Left lung (tissue), 4 donors: ENCODE measurements at regions not wholly inside any gene's neighbourhood (a gene's known extent, or its start where the extent isn't known, plus 50 kb on each side); places are given as distances from the start of the nearest gene placed in this dataset.

Experiments
- ATAC-seq: fragments of 200-7000 bp; cut with Tn5 transposase; one replicate; pipeline ENCODE4 v1.9.1; 2020; ENCODE audit warnings: moderate library complexity
- DNase-seq, 4 donors: peaks; one replicate each; pipeline ENCODE4 v3.0.0-alpha.2; 2013 to 2020
- H3K27ac ChIP-seq, 2 donors: fragments of 200-600 bp; sonication (generic) in 1 of 2; one replicate each; pipeline versions ENCODE4 v1.5.0 to v1.8.0; 2020 to 2021
- H3K27me3 ChIP-seq, 2 donors: fragments of 200-600 bp; sonication (generic) in 1 of 2; one replicate each; pipeline versions ENCODE4 v1.5.0 to v1.8.0; 2020 to 2021
- H3K36me3 ChIP-seq, 2 donors: fragments of 200-600 bp; sonication (generic) in 1 of 2; one replicate each; pipeline versions ENCODE4 v1.5.0 to v1.8.0; 2020 to 2021
- H3K4me1 ChIP-seq, 2 donors: fragments of 200-600 bp; one replicate each; pipeline ENCODE4 v1.8.0; 2021
- H3K4me3 ChIP-seq, 2 donors: fragments of 200-600 bp; sonication (generic) in 1 of 2; one replicate each; pipeline versions ENCODE4 v1.5.0 to v1.8.0; 2020 to 2021; ENCODE audit warnings: mild to moderate bottlenecking in 1 of 2
- H3K9me3 ChIP-seq, 2 donors: fragments of 200-600 bp; sonication (generic) in 1 of 2; one replicate each; pipeline versions ENCODE4 v1.5.0 to v1.8.0; 2020 to 2021
- CTCF ChIP-seq, 2 donors: fragments of 200-600 bp; sonication (generic) in 1 of 2; IDR thresholded peaks; one replicate each; pipeline versions ENCODE4 v1.5.0 to v1.8.0; 2021; ENCODE audit warnings: antibody characterized with exemption in 2 of 2
- intact Hi-C, 2 donors: fragments of 100-400 bp; cut with DNase I; formaldehyde crosslinking; loops; one replicate each; pipeline versions ENCODE4 v1.11.2 to v1.14.2; 2022
- donor health status: DM: no; HTN: yes; CAD: no.
- donor health status: DM: no; HTN: no; CAD: no.

GRCh38 chr4:111812760-111813159, 332.5 kb upstream of the FAM241A start:
- TF ChIP-seq CTCF (IDR thresholded peaks at IDR 0.05), result no peak
- H3K4me3 ChIP-seq, result no peak overlapping the region
- no peak for DNase-seq
- H3K9me3 ChIP-seq, result peaks cover 0 to 10% of the 10 kb centered on the region in 2 donors
- no peak for ATAC-seq
- no peaks in the 10 kb centered on the region for H3K27me3 ChIP-seq
- no peaks in the 10 kb centered on the region for H3K36me3 ChIP-seq
- no peaks in the 10 kb centered on the region for H3K4me1 ChIP-seq
- intact Hi-C loops, result no loop called here
- no peak overlapping the region for H3K27ac ChIP-seq

GRCh38 chr4:111813555-111814140, 331.6 kb upstream of the FAM241A start:
- Histone ChIP-seq H3K4me1 (no peaks in the 10 kb centered on the region), H3K36me3 (no peaks in the 10 kb centered on the region), H3K4me3 (no peak overlapping the region), H3K27me3 (no peaks in the 10 kb centered on the region), H3K27ac (no peak overlapping the region), H3K9me3 (peaks cover 0 to 18% of the 10 kb centered on the region in 2 donors)
- ATAC-seq, result no peak
- intact Hi-C loops, result no loop called here
- no peak for TF ChIP-seq CTCF (IDR thresholded peaks at IDR 0.05)
- DNase-seq, result no peak

- H3K4me3 ChIP-seq, result no peak overlapping the region
- no peaks in the 10 kb centered on the region for H3K27me3 ChIP-seq
- TF ChIP-seq CTCF (IDR thresholded peaks at IDR 0.05), result no peak
- peaks cover 0 to 18% of the 10 kb centered on the region in 2 donors for H3K9me3 ChIP-seq
- ATAC-seq, result no peak
- intact Hi-C loops, result no loop called here
- H3K4me1 ChIP-seq, result no peaks in the 10 kb centered on the region
- no peak for DNase-seq
- no peak overlapping the region for H3K27ac ChIP-seq
- no peaks in the 10 kb centered on the region for H3K36me3 ChIP-seq
Observed at GRCh38 chr4:111814961-111815360, 330.3 kb upstream of the FAM241A start.

GRCh38 chr4:111821342-111821741, 323.9 kb upstream of the FAM241A start:
- Histone ChIP-seq H3K4me1 (no peaks in the 10 kb centered on the region), H3K4me3 (no peak overlapping the region), H3K27ac (no peak overlapping the region), H3K9me3 (peaks cover 0 to 16% of the 10 kb centered on the region in 2 donors), H3K36me3 (no peaks in the 10 kb centered on the region), H3K27me3 (no peaks in the 10 kb centered on the region)
- DNase-seq (no peak), ATAC-seq (no peak)
- no peak for TF ChIP-seq CTCF (IDR thresholded peaks at IDR 0.05)
- intact Hi-C loops, result no loop called here

GRCh38 chr4:111836601-111837000, 308.7 kb upstream of the FAM241A start:
- TF ChIP-seq CTCF (IDR thresholded peaks at IDR 0.05), result no peak
- Histone ChIP-seq H3K9me3 (no peaks in the 10 kb centered on the region), H3K4me3 (no peak overlapping the region), H3K4me1 (no peaks in the 10 kb centered on the region), H3K27ac (no peak overlapping the region), H3K36me3 (no peaks in the 10 kb centered on the region), H3K27me3 (no peaks in the 10 kb centered on the region)
- DNase-seq, result no peak
- ATAC-seq, result no peak
- intact Hi-C loops, result no loop called here
